Astrocyte (in vitro differentiated cells and primary cell): ENCODE measurements at regions not wholly inside any gene's neighbourhood (a gene's known extent, or its start where the extent isn't known, plus 50 kb on each side); places are given as distances from the start of the nearest gene placed in this dataset.

Source experiments
- CTCF ChIP-seq: IDR thresholded peaks from 2 replicates; pipeline ENCODE4 v1.5.1; 2011; ENCODE audit warnings: low read depth, mild to moderate bottlenecking, inconsistent platforms, low read length, moderate library complexity; ENCODE audit not compliant: insufficient read depth
- EZH2 ChIP-seq: IDR thresholded peaks from 2 replicates; pipeline ENCODE4 v1.6.1; 2012; ENCODE audit warnings: mild to moderate bottlenecking, low read length, inconsistent platforms; ENCODE audit not compliant: insufficient read depth

- TF ChIP-seq CTCF (no peak), EZH2 (no peak)
Measured at GRCh38 chr7:145543242-145543641, 573.4 kb upstream of the CNTNAP2 start.
